Stomach (tissue), 4 donors: ENCODE measurements at regions not wholly inside any gene's neighbourhood (a gene's known extent, or its start where the extent isn't known, plus 50 kb on each side); places are given as distances from the start of the nearest gene placed in this dataset.

Experiments used
- CTCF ChIP-seq, 7 experiments: fragments of 450-650 bp in 4 of 7; fragments of 200-600 bp in 3 of 7; sonication (generic) in 3 of 7; IDR thresholded peaks; one replicate each; pipeline ENCODE4 v1.5.1; 2016 to 2019; ENCODE audit warnings: antibody characterized with exemption in 7 of 7, control low read depth in 2 of 7, mild to moderate bottlenecking in 1 of 7
- EP300 ChIP-seq: sonication (generic); formaldehyde crosslinking; IDR thresholded peaks from one replicate; pipeline ENCODE4 v1.6.1; 2017; ENCODE audit warnings: antibody characterized with exemption
- POLR2A ChIP-seq, 4 donors: fragments of 450-650 bp; IDR thresholded peaks; one replicate each; pipeline ENCODE4 v1.6.1; 2016; ENCODE audit warnings: antibody characterized with exemption in 4 of 4, control low read depth in 2 of 4, mild to moderate bottlenecking in 1 of 4, moderate library complexity in 1 of 4

- no peak for TF ChIP-seq CTCF (IDR thresholded peaks at IDR 0.05)
- no peak for TF ChIP-seq EP300
- no peak for TF ChIP-seq POLR2A (IDR thresholded peaks at IDR 0.05)
These were observed 639.8 kb upstream of the RBFOX1 start for GRCh38 chr16:6692874-6693273.
